Activated CD4-positive, alpha-beta T cell treated with anti-CD3 and anti-CD28 coated beads, Interleukin-2, amount 10 ng/mL, durations not matched to agents 7 days and 5 days (primary cell): ENCODE measurements at regions not wholly inside any gene's neighbourhood (a gene's known extent, or its start where the extent isn't known, plus 50 kb on each side); places are given as distances from the start of the nearest gene placed in this dataset.

Experiments
- CTCF ChIA-PET: fragments of 350-600 bp; sonication (Branson Sonifier 250); formaldehyde crosslinking; loops from one replicate; lab custom pipeline; 2021; ENCODE audit warnings: antibody characterized with exemption; lab: Charles Lee
- POLR2A ChIA-PET: fragments of 350-600 bp; sonication (Branson Sonifier 250); formaldehyde crosslinking; loops from one replicate; lab custom pipeline; 2021; ENCODE audit warnings: antibody characterized with exemption; lab: Charles Lee
- DNase-seq: peaks from one replicate; pipeline ENCODE4 v3.0.0-alpha.2; 2020
- H3K27ac Mint-ChIP-seq: one replicate; pipeline ENCODE4 v1.8.0; 2021; ENCODE audit warnings: mild to moderate bottlenecking, moderate library complexity, mixed read lengths
- H3K27me3 Mint-ChIP-seq: one replicate; pipeline ENCODE4 v1.8.0; 2021; ENCODE audit warnings: mixed read lengths
- H3K36me3 Mint-ChIP-seq: one replicate; pipeline ENCODE4 v1.8.0; 2021; ENCODE audit warnings: low read depth, mixed read lengths
- H3K4me1 Mint-ChIP-seq: one replicate; pipeline ENCODE4 v1.8.0; 2021; ENCODE audit warnings: mixed read lengths
- H3K4me3 Mint-ChIP-seq: one replicate; pipeline ENCODE4 v1.8.0; 2021; ENCODE audit warnings: mild to moderate bottlenecking, moderate library complexity, mixed read lengths
- H3K9me3 Mint-ChIP-seq: one replicate; pipeline ENCODE4 v1.8.0; 2021; ENCODE audit warnings: mixed read lengths

DNA sequence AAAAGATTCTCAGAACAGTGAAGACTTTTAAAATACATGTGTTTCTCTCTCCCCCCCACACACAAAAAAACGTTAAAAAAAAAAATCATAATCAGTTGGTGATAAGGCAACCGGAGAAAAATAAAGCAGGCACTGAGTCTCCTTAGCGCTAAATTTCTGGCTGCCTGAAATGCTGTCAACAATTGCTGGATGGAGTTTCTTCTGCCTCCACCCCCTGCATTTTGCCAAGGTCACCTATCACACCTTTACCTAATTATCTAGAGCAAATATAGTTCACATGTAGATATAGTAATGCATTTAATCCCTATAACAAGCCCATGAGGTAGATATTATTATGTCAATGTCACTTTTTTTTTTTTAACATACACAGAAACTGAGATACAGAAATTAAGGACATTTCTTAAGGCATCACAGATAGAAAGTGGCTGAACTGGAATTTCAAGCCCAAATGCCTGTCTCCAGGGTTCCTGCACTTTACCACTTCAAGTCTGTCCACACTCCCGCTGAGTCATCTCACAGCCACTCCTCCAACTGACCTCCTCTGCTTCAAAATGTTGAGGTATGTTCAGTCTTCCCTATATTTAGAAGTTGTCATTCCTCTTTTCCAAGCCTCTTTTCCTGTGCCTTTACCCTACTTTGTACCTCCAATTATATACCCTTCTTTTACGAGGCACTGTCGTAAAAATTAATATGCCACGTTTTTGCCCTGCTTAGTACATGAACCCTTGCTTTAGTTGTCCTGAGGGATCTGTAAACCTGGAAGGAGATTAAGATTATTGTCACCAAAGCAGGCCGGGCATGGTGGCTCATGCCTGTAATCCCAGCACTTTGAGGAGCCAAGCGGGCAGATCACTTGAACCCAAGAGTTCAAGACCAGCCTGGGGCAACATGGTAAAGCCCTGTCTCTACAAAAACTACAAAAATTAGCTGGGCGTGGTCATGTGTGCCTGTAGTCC, 72.8 kb upstream of the MPP7 start:
- ChIA-PET CTCF (interaction anchor here (0.6 kb wide), 1 partner anchor 846 kb away, joined by 3 read pairs; no protein-coding TSS in a partner anchor), POLR2A (no interaction called here)
- DNase-seq, result no peak
- H3K4me1 Mint-ChIP-seq, result peaks cover 27% of the 10 kb centered on the region
- H3K4me3 Mint-ChIP-seq, result no peak overlapping the region
- H3K9me3 Mint-ChIP-seq, result peaks cover 8% of the 10 kb centered on the region
- H3K27ac Mint-ChIP-seq, result no peak overlapping the region
- H3K27me3 Mint-ChIP-seq, result no peaks in the 10 kb centered on the region
- H3K36me3 Mint-ChIP-seq, result peaks cover 3% of the 10 kb centered on the region

GRCh38 chr10:28378986-28379585, 76.2 kb upstream of the MPP7 start:
- DNase-seq, result no peak
- peaks cover 33% of the 10 kb centered on the region for H3K4me1 Mint-ChIP-seq
- H3K4me3 Mint-ChIP-seq, result no peak overlapping the region
- H3K27ac Mint-ChIP-seq, result no peak overlapping the region
- ChIA-PET POLR2A (interaction anchor here (1.2 kb wide), 1 partner anchor 76 kb away, joined by 3 read pairs; no protein-coding TSS in a partner anchor), CTCF (interaction anchor here (0.8 to 4.0 kb wide), 5 partner anchors 11 to 130 kb away, joined by 3 to 30 read pairs (median 14); partner anchors contain the start of gene MPP7)
- no peaks in the 10 kb centered on the region for H3K36me3 Mint-ChIP-seq
- H3K27me3 Mint-ChIP-seq, result peaks cover 5% of the 10 kb centered on the region
- H3K9me3 Mint-ChIP-seq, result no peaks in the 10 kb centered on the region

DNA sequence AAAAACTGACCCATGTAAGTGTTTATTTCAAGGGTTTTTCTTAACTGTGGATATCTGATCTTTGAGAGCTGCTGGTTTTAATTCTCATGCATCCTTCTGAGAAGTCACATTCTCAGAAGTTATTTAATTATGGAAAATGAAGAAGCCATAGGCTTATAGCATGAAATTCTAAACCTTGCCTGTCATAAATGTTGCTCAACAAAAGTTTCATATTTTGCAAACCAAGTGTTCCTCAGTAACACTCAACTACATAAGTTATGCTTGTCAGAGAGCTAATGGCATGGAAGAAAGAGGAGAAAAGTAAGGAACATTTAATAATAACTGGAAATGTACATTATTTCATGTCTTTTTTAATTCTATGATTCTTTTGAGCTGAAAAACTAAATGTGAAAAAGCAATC, 78.6 kb upstream of the MPP7 start:
- POLR2A ChIA-PET, result no interaction called here
- peaks cover 9% of the 10 kb centered on the region for H3K27me3 Mint-ChIP-seq
- no peaks in the 10 kb centered on the region for H3K9me3 Mint-ChIP-seq
- no peak overlapping the region for H3K4me3 Mint-ChIP-seq
- peaks cover 40% of the 10 kb centered on the region for H3K4me1 Mint-ChIP-seq
- DNase-seq, result no peak
- no peaks in the 10 kb centered on the region for H3K36me3 Mint-ChIP-seq
- CTCF ChIA-PET, result interaction anchor here (0.8 to 4.0 kb wide), 10 partner anchors 10 to 133 kb away, joined by 3 to 30 read pairs (median 6); partner anchors contain the start of gene MPP7
- no peak overlapping the region for H3K27ac Mint-ChIP-seq

GRCh38 chr10:28381903-28382347, 79.1 kb upstream of the MPP7 start:
- ChIA-PET POLR2A (no interaction called here), CTCF (interaction anchor here (1.1 to 4.0 kb wide), 10 partner anchors 9 to 133 kb away, joined by 3 to 30 read pairs (median 6); partner anchors contain the start of gene MPP7)
- no peaks in the 10 kb centered on the region for H3K36me3 Mint-ChIP-seq
- no peak overlapping the region for H3K27ac Mint-ChIP-seq
- peaks cover 9% of the 10 kb centered on the region for H3K27me3 Mint-ChIP-seq
- no peak overlapping the region for H3K4me3 Mint-ChIP-seq
- H3K9me3 Mint-ChIP-seq, result no peaks in the 10 kb centered on the region
- DNase-seq, result peak; percentile 89
- H3K4me1 Mint-ChIP-seq, result peaks cover 42% of the 10 kb centered on the region

DNA sequence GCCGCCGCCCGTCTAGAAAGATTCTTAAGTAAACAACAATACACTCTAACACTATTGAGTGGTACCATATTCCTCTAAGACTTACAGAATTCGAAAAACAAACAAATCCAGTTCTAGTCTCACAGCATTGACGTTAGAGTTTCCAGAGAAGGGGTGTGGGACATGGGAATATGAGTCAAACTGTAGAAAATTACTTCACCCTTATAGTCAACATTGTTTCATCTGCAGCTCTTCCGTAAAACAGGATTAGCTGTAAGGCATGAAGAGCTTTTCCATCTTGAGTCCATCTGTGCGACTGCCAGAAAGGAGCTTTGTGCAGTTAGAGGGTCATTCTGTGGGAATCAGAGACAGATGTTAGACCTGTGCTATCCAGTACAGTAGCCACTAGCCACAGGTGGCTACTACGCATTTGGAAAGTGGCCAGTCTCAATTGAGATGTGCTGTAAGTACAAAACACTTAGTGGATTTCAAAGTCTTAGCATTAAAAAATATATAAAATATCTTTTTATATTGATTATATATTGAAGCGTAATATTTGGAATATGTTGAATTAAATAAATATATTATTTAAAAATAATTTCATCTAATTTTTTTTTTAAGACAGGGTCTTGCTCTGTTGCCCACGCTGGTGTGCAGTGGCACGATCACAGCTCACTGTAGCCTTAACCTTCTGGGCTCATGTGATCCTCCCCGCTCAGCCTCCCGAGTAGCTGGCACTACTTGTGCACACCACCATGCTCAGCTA, 79.8 kb upstream of the MPP7 start:
- Mint-ChIP-seq H3K9me3 (no peaks in the 10 kb centered on the region), H3K36me3 (no peaks in the 10 kb centered on the region), H3K4me3 (no peak overlapping the region), H3K4me1 (peaks cover 40% of the 10 kb centered on the region), H3K27me3 (peaks cover 9% of the 10 kb centered on the region), H3K27ac (no peak overlapping the region)
- POLR2A ChIA-PET, result no interaction called here
- CTCF ChIA-PET, result interaction anchor here (0.7 to 4.0 kb wide), 10 partner anchors 9 to 639 kb away, joined by 4 to 30 read pairs (median 5); partner anchors contain the start of gene MPP7
- no peak for DNase-seq

DNA sequence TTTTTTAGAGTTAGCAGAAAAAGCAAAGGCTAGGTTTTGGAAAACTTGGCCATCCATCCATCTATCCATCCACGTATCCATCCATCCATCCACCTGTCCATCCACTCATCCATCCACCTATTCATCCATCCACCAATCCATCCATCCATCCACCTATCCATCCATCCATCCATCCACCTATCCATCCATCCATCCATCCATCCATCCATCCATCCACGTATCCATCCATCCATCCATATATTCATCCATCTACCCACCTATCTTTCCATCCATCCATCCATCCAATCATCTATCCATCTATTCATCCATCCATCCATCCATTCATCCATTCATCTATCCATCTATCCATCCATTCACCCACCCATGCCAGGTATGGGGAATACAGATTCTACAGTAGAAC, 81.7 kb upstream of the MPP7 start:
- Mint-ChIP-seq H3K9me3 (no peaks in the 10 kb centered on the region), H3K27me3 (peaks cover 12% of the 10 kb centered on the region), H3K36me3 (no peaks in the 10 kb centered on the region), H3K4me1 (peaks cover 31% of the 10 kb centered on the region), H3K4me3 (no peak overlapping the region), H3K27ac (no peak overlapping the region)
- DNase-seq, result no peak
- ChIA-PET POLR2A (no interaction called here), CTCF (interaction anchor here (1.1 kb wide), 1 partner anchor 9 kb away, joined by 3 read pairs; no protein-coding TSS in a partner anchor)

DNA sequence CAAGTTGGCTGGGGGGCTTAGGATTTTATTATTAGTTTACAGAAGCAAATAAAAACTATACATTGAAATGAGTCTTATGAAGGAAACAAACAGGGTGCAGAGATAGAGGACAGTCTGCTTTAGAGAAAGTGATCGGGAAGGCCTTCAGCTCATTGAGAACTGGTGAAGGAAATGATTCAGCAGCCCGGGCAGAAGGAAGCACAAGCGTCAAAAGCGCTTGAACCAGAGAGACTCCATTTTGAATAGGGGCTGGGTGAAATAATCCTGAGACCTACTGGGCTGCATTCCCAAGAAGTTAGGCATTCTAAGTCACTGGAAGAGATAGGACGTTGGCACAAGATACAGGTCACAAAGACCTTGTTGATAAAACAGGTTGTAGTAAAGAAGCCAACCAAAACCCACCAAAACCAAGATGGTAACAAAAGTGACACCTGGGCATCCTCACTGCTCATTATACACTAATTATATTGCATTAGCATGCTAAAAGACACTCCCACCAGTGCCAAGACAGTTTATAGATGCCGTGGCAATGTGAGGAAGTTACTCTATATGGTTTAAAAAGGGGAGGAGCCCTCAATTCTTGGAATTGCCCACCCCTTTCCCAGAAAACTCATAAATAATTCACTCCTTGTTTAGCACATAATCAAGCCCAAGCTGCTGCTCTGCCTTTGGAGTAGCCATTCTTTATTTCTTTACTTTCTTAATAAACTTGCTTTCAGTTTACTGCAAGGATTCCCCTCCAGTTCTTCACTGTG, 83.1 kb upstream of the MPP7 start:
- peaks cover 21% of the 10 kb centered on the region for H3K4me1 Mint-ChIP-seq
- no peaks in the 10 kb centered on the region for H3K36me3 Mint-ChIP-seq
- H3K9me3 Mint-ChIP-seq, result no peaks in the 10 kb centered on the region
- POLR2A ChIA-PET, result no interaction called here
- DNase-seq, result no peak
- no peak overlapping the region for H3K4me3 Mint-ChIP-seq
- CTCF ChIA-PET, result interaction anchor here (0.6 to 1.1 kb wide), 2 partner anchors 8 to 85 kb away, joined by 3 to 4 read pairs; no protein-coding TSS in a partner anchor
- no peak overlapping the region for H3K27ac Mint-ChIP-seq
- peaks cover 12% of the 10 kb centered on the region for H3K27me3 Mint-ChIP-seq

- Mint-ChIP-seq H3K27me3 (peaks cover 12% of the 10 kb centered on the region), H3K36me3 (no peaks in the 10 kb centered on the region), H3K27ac (no peak overlapping the region), H3K4me3 (no peak overlapping the region), H3K9me3 (no peaks in the 10 kb centered on the region), H3K4me1 (peaks cover 18% of the 10 kb centered on the region)
- POLR2A ChIA-PET, result interaction anchor here (0.6 kb wide), 1 partner anchor 37 kb away, joined by 4 read pairs; no protein-coding TSS in a partner anchor
- CTCF ChIA-PET, result interaction anchor here (0.6 kb wide), 1 partner anchor 86 kb away, joined by 4 read pairs; no protein-coding TSS in a partner anchor
- DNase-seq, result no peak
Measured at GRCh38 chr10:28386503-28386868, 83.6 kb upstream of the MPP7 start.

- POLR2A ChIA-PET, result interaction anchor here (0.6 kb wide), 1 partner anchor 37 kb away, joined by 4 read pairs; no protein-coding TSS in a partner anchor
- peaks cover 13% of the 10 kb centered on the region for H3K4me1 Mint-ChIP-seq
- no peaks in the 10 kb centered on the region for H3K36me3 Mint-ChIP-seq
- H3K4me3 Mint-ChIP-seq, result no peak overlapping the region
- H3K27me3 Mint-ChIP-seq, result peaks cover 12% of the 10 kb centered on the region
- no peaks in the 10 kb centered on the region for H3K9me3 Mint-ChIP-seq
- H3K27ac Mint-ChIP-seq, result no peak overlapping the region
- DNase-seq, result no peak
- CTCF ChIA-PET, result no interaction called here
Measured at GRCh38 chr10:28387140-28387539, 84.3 kb upstream of the MPP7 start.

DNA sequence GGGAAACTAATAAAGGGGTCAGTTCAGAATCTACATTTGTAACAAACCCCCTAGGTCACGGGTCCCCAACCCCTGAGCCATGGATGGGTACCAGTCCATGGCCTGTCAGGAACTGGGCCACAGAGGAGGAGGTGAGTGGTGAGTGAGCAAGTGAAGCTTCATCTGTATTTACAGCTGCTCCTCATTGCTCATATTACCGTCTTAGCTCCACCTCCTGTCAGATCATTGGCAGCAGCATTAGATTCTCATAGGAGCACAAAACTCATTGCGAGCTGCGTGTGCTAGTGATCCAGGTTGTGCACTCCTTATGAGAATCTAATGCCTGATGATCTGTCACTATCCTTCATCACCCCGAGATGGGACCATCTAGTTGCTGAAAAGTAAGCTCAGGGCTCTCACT, 88.4 kb upstream of the MPP7 start:
- peaks cover 10% of the 10 kb centered on the region for H3K4me1 Mint-ChIP-seq
- POLR2A ChIA-PET, result no interaction called here

DNA sequence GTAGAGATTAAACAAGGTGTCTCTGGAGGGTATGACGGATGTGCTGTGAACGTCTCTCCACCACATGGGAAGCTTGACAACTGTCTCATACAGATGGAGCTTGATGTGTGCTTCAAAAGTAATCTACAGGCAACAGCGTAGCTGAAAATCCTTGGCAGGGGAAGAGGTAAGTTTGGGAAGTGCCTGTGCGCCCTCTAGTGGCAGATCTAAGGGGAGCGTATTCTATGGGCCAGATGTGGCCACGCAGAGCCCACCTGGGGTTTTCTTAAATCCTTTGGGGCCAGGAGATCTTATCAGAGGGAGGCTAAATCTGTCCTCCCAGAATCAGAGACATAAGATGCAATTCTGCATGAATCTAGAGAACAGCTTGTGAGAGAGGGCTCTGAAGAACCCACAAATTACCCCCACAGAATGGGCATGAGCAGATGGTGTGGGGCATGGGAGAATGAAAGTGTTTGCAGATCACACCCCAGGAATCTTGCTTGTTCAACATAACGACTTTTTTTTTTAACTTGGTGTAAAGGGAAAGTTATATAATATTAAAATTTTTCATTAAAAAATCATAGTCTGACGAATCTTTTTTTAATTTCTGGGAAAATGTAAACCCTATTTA, 91.2 kb upstream of the MPP7 start:
- ChIA-PET CTCF (interaction anchor here (0.8 to 2.2 kb wide), 10 partner anchors 8 to 147 kb away, joined by 3 to 14 read pairs (median 4); no protein-coding TSS in a partner anchor), POLR2A (no interaction called here)
- H3K4me1 Mint-ChIP-seq, result peaks cover 4% of the 10 kb centered on the region
- H3K4me3 Mint-ChIP-seq, result no peak overlapping the region
- DNase-seq, result peak; percentile 71
- H3K36me3 Mint-ChIP-seq, result no peaks in the 10 kb centered on the region
- no peak overlapping the region for H3K27ac Mint-ChIP-seq
- peaks cover 5% of the 10 kb centered on the region for H3K27me3 Mint-ChIP-seq
- H3K9me3 Mint-ChIP-seq, result no peaks in the 10 kb centered on the region

More for the DNA sequence above, 88.4 kb upstream of the MPP7 start:
- no peak for DNase-seq
- Mint-ChIP-seq H3K4me3 (no peak overlapping the region), H3K9me3 (no peaks in the 10 kb centered on the region), H3K27me3 (peaks cover 8% of the 10 kb centered on the region), H3K36me3 (no peaks in the 10 kb centered on the region), H3K27ac (no peak overlapping the region)
- CTCF ChIA-PET, result interaction anchor here (1.0 kb wide), 1 partner anchor 9 kb away, joined by 4 read pairs; no protein-coding TSS in a partner anchor
